ENCODE measurements at regions not wholly inside any gene's neighbourhood (a gene's known extent, or its start where the extent isn't known, plus 50 kb on each side); places are given as distances from the start of the nearest gene placed in this dataset.
A peak's percentile ranks its signal among the peaks of the same experiment; 100 is the strongest.
"Not testable (repeated sequence)": the region's sequence is repeated elsewhere in the genome, so short reads cannot be mapped to it uniquely, and the experiment has no call there.

DNA sequence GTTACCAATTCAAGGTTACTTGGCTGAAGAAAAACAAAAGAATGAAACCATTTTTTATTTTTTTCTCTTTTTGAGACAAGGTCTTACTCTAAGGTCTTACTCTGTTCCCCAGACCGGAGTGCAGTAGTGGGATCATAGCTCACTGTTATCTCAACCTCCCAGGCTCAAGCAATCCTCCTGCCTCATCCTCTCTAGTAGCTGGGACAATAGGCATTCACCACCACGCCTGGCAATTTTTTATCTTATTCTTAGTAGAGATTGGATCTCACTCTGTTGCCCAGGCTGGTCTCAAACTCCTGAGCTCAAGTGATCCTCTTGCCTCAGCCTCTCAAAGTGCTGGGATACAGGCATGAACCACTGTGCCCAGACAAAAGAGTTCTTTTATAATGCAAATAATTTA, 3732.0 kb upstream of the OR11H1 start:
- intact Hi-C loops (cut with DNase I); ATAC-seq (ENCODE audit: low FRiP score); H3K27ac ChIP-seq (ENCODE audit: low read depth in 1 of 2, low read length in 2 of 2); H3K9me3 ChIP-seq (ENCODE audit: control insufficient read depth, low read length); H3K27me3 ChIP-seq (ENCODE audit: control insufficient read depth in 1 of 2, insufficient read depth in 2 of 2, low read length in 1 of 2); DNase-seq; H3K4me1 ChIP-seq (ENCODE audit: control insufficient read depth in 1 of 2, insufficient read depth in 2 of 2, low read length in 2 of 2); H3K36me3 ChIP-seq (ENCODE audit: control insufficient read depth in 1 of 2, insufficient read depth in 2 of 2, low read length in 1 of 2); H3K4me3 ChIP-seq (ENCODE audit: low read length in 2 of 2): not testable (repeated sequence)
- 61% methylated on average over 2 of the region's 2 CpGs; no CpG with 5 or more reads in 1 of the 2 donors for WGBS, 2 donors

DNA sequence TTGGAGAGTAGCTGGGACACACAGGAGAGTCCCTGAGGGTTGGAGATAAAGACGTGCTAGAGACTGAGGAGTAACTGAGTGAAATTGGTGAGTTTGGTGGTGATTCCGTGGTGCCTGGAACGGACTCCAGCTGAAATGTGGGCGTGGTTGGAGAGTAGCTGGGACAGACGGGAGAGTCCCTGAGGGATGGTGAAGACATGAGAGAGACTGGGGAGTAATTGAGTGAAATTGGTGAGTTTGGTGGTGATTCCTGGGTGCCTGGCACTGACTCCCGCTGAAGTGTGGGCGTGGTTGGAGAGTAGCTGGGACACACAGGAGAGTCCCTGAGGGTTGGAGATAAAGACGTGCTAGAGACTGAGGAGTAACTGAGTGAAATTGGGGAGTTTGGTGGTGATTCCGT, 3712.5 kb upstream of the OR11H1 start:
- H3K27ac ChIP-seq (ENCODE audit: low read depth in 1 of 2, low read length in 2 of 2); H3K36me3 ChIP-seq (ENCODE audit: control insufficient read depth in 1 of 2, insufficient read depth in 2 of 2, low read length in 1 of 2); H3K4me3 ChIP-seq (ENCODE audit: low read length in 2 of 2); intact Hi-C loops (cut with DNase I); H3K27me3 ChIP-seq (ENCODE audit: control insufficient read depth in 1 of 2, insufficient read depth in 2 of 2, low read length in 1 of 2); DNase-seq; H3K9me3 ChIP-seq (ENCODE audit: control insufficient read depth, low read length); H3K4me1 ChIP-seq (ENCODE audit: control insufficient read depth in 1 of 2, insufficient read depth in 2 of 2, low read length in 2 of 2); ATAC-seq (ENCODE audit: low FRiP score): not testable (repeated sequence)
- WGBS, 2 donors = 65 to 67% methylated on average over 4 to 9 of the region's 9 CpGs

DNA sequence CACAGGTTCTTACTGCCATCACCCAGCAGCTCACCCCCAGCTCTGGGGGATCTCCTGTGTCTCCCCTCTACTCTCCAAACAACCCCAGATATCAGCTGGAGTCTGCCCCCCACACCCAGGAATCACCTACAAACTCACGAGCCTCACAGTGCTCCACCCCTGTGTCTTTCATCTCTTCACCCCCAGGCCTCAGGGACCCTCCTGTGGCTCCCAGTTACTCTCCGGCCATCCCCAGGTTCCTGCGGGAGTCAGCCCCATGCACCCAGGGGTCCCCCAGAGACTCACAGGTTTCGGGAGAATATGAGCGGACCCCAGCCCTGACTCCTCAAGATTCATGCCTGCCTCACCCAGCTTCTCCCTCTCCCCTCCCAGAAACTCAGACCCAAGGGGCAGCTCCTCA, 3709.1 kb upstream of the OR11H1 start:
- H3K4me1 ChIP-seq (ENCODE audit: control insufficient read depth in 1 of 2, insufficient read depth in 2 of 2, low read length in 2 of 2); intact Hi-C loops (cut with DNase I); H3K27ac ChIP-seq (ENCODE audit: low read depth in 1 of 2, low read length in 2 of 2); H3K36me3 ChIP-seq (ENCODE audit: control insufficient read depth in 1 of 2, insufficient read depth in 2 of 2, low read length in 1 of 2); H3K27me3 ChIP-seq (ENCODE audit: control insufficient read depth in 1 of 2, insufficient read depth in 2 of 2, low read length in 1 of 2); ATAC-seq (ENCODE audit: low FRiP score); H3K9me3 ChIP-seq (ENCODE audit: control insufficient read depth, low read length); H3K4me3 ChIP-seq (ENCODE audit: low read length in 2 of 2): not testable (repeated sequence)
- DNase-seq = peak in 1 of 2 donors; percentile 75
- WGBS, 2 donors = 76% methylated on average over 5 of the region's 5 CpGs; no CpG with 5 or more reads in 1 of the 2 donors

DNA sequence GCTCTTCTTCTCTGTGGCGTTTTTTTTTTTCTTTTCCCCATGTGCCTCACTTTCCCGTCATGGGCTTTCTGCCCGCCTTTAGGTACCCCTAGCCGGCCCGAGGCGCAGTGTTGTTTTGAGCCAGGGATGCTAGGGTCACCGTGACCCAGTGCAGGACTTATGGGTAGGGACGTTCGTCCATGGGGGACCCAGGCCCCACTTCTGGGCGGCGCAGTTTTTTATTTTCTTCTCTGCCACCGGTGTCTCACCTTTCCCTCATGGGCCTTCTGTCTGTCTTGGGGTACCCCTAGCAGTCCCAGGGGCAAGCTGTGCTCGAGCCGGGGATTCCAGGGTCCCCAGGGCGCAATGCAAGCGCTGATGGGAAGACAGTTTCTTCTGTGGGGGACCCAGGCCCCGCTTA, 3705.7 kb upstream of the OR11H1 start:
- H3K9me3 ChIP-seq (ENCODE audit: control insufficient read depth, low read length); H3K4me3 ChIP-seq (ENCODE audit: low read length in 2 of 2); H3K36me3 ChIP-seq (ENCODE audit: control insufficient read depth in 1 of 2, insufficient read depth in 2 of 2, low read length in 1 of 2); ATAC-seq (ENCODE audit: low FRiP score); H3K27me3 ChIP-seq (ENCODE audit: control insufficient read depth in 1 of 2, insufficient read depth in 2 of 2, low read length in 1 of 2); H3K4me1 ChIP-seq (ENCODE audit: control insufficient read depth in 1 of 2, insufficient read depth in 2 of 2, low read length in 2 of 2); intact Hi-C loops (cut with DNase I); H3K27ac ChIP-seq (ENCODE audit: low read depth in 1 of 2, low read length in 2 of 2): not testable (repeated sequence)
- 73% methylated on average over 17 of the region's 17 CpGs; no CpG with 5 or more reads in 1 of the 2 donors for WGBS, 2 donors
- DNase-seq = peak in 1 of 2 donors; percentile 39

DNA sequence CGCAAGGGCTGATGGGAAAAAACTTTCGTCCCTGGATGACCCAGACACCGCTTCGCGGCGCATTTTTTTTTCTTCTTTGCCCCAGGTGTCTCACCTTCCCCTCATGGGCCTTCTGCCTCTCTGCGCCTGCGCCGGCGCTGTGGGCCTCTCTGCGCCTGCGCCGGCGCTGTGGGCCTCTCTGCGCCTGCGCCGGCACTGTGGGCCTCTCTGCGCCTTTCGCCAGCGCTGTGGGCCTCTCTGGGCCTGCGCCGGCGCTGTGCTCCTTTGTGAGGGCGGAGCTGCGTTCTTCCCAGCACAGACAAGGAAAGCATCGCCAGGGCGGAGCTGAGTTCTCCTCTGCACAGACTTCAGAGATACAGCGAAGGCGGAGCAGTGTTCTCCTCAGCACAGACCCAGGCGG, 3703.0 kb upstream of the OR11H1 start:
- H3K27ac ChIP-seq (ENCODE audit: low read depth in 1 of 2, low read length in 2 of 2); intact Hi-C loops (cut with DNase I); ATAC-seq (ENCODE audit: low FRiP score); H3K36me3 ChIP-seq (ENCODE audit: control insufficient read depth in 1 of 2, insufficient read depth in 2 of 2, low read length in 1 of 2); H3K27me3 ChIP-seq (ENCODE audit: control insufficient read depth in 1 of 2, insufficient read depth in 2 of 2, low read length in 1 of 2); H3K4me1 ChIP-seq (ENCODE audit: control insufficient read depth in 1 of 2, insufficient read depth in 2 of 2, low read length in 2 of 2); H3K4me3 ChIP-seq (ENCODE audit: low read length in 2 of 2); H3K9me3 ChIP-seq (ENCODE audit: control insufficient read depth, low read length); DNase-seq: not testable (repeated sequence)
- 65% methylated on average over 21 of the region's 30 CpGs; no CpG with 5 or more reads in 1 of the 2 donors for WGBS, 2 donors

DNA sequence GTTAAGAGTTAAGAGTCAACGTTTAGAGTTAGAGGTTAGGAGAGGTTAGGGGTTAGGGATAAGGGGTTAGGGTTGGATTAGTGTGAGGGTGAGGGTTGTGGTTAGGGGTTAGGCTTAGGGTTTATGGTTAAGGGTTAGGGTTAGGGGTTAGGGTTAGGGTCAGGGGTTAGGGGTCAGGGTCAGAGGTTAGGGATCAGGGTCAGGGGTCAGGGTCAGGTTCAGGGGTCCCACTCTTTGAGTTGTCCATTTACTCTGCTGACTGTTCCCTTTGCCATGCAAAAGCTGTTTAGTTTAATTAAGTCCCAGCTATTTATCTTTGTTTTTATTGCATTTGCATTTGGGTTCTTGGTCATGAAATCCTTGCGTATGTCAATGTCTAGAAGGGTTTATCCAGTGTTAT, 3702.0 kb upstream of the OR11H1 start:
- H3K4me3 ChIP-seq (ENCODE audit: low read length in 2 of 2); DNase-seq; H3K36me3 ChIP-seq (ENCODE audit: control insufficient read depth in 1 of 2, insufficient read depth in 2 of 2, low read length in 1 of 2); H3K27me3 ChIP-seq (ENCODE audit: control insufficient read depth in 1 of 2, insufficient read depth in 2 of 2, low read length in 1 of 2); H3K27ac ChIP-seq (ENCODE audit: low read depth in 1 of 2, low read length in 2 of 2); H3K9me3 ChIP-seq (ENCODE audit: control insufficient read depth, low read length); H3K4me1 ChIP-seq (ENCODE audit: control insufficient read depth in 1 of 2, insufficient read depth in 2 of 2, low read length in 2 of 2); ATAC-seq (ENCODE audit: low FRiP score); intact Hi-C loops (cut with DNase I): not testable (repeated sequence)
- 5% methylated on average over 1 of the region's 2 CpGs; no CpG with 5 or more reads in 1 of the 2 donors for WGBS, 2 donors

DNA sequence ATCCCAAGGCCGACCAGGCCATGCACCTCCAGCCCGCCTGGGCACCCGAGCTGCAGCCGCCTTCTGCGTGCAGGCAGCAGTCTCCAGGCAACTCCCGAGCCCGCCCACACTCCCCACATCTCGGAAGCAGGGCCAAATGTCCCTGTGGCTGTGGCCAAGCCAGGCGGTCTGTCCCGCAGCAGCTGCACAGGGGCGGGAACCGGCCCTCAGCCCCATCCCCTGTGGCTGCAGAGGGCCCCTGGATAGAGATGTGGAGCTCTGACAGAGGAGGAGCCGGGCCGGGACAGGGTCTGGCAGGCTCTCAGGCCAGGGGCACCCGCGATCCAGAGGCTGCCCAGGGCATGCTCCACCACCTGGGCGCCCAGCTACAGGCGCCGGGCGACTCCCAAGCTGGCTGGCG, 3698.6 kb upstream of the OR11H1 start:
- intact Hi-C loops (cut with DNase I); H3K27ac ChIP-seq (ENCODE audit: low read depth in 1 of 2, low read length in 2 of 2); H3K36me3 ChIP-seq (ENCODE audit: control insufficient read depth in 1 of 2, insufficient read depth in 2 of 2, low read length in 1 of 2); H3K27me3 ChIP-seq (ENCODE audit: control insufficient read depth in 1 of 2, insufficient read depth in 2 of 2, low read length in 1 of 2); H3K4me3 ChIP-seq (ENCODE audit: low read length in 2 of 2); H3K9me3 ChIP-seq (ENCODE audit: control insufficient read depth, low read length); ATAC-seq (ENCODE audit: low FRiP score); H3K4me1 ChIP-seq (ENCODE audit: control insufficient read depth in 1 of 2, insufficient read depth in 2 of 2, low read length in 2 of 2): not testable (repeated sequence)
- DNase-seq = peak; percentile 50 to 79
- WGBS, 2 donors = 40 to 64% methylated on average over 7 to 15 of the region's 21 CpGs
